Chondrocyte (in vitro differentiated cells): ENCODE measurements at regions not wholly inside any gene's neighbourhood (a gene's known extent, or its start where the extent isn't known, plus 50 kb on each side); places are given as distances from the start of the nearest gene placed in this dataset.

Experiments used
- DNase-seq: peaks from one replicate; pipeline ENCODE4 v3.0.0; 2021; ENCODE audit warnings: mixed read lengths, low spot score
- H3K27ac Mint-ChIP-seq: one replicate; pipeline ENCODE4 v1.8.0; 2021; ENCODE audit warnings: mild to moderate bottlenecking, moderate library complexity, mixed read lengths; ENCODE audit not compliant: unreplicated experiment
- H3K27me3 Mint-ChIP-seq: 2 replicates; pipeline ENCODE4 v1.8.0; 2021; ENCODE audit warnings: low read depth, mixed read lengths
- H3K36me3 Mint-ChIP-seq: 2 replicates; pipeline ENCODE4 v1.8.0; 2021; ENCODE audit warnings: low read depth, mixed read lengths
- H3K4me1 Mint-ChIP-seq: 2 replicates; pipeline ENCODE4 v1.8.0; 2021; ENCODE audit warnings: low read depth, mild to moderate bottlenecking, mixed read lengths
- H3K4me3 Mint-ChIP-seq: one replicate; pipeline ENCODE4 v1.8.0; 2021; ENCODE audit warnings: mild to moderate bottlenecking, moderate library complexity, mixed read lengths; ENCODE audit not compliant: unreplicated experiment
- H3K9me3 Mint-ChIP-seq: 2 replicates; pipeline ENCODE4 v1.8.0; 2021; ENCODE audit warnings: low read depth, mixed read lengths
- TF ChIP-seq, protein P1 (sequence below): fragments of 200-600 bp; sonication (generic); IDR thresholded peaks from 2 replicates; pipeline ENCODE4 v1.5.0; 2021; ENCODE audit warnings: antibody characterized with exemption, mild to moderate bottlenecking, moderate library complexity

DNA sequence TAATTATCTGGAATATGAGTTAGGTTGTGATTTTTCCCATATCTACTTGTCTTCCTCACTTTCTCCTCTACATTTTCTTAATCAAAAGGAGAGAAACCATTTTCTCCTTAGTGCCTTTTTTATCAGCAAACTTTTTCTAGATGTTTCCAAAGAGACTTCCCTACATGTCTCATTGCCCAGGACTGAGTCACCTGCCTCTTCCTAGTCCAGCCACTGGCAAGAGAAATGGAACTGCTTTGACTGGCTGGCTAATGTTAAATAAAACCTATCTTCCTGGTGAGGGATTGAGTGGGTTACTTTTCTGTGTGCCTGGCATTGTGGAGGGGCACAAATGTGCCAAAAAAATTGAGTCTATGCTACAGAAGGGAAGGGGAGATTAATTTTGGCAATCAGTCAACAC lies 52.1 kb upstream of the CD5L start:
- Mint-ChIP-seq H3K9me3 (peaks cover 4% of the 10 kb centered on the region), H3K4me1 (no peaks in the 10 kb centered on the region), H3K27ac (no peak overlapping the region), H3K36me3 (no peaks in the 10 kb centered on the region), H3K27me3 (peaks cover 22% of the 10 kb centered on the region), H3K4me3 (no peak overlapping the region)
- TF ChIP-seq, protein P1, sequence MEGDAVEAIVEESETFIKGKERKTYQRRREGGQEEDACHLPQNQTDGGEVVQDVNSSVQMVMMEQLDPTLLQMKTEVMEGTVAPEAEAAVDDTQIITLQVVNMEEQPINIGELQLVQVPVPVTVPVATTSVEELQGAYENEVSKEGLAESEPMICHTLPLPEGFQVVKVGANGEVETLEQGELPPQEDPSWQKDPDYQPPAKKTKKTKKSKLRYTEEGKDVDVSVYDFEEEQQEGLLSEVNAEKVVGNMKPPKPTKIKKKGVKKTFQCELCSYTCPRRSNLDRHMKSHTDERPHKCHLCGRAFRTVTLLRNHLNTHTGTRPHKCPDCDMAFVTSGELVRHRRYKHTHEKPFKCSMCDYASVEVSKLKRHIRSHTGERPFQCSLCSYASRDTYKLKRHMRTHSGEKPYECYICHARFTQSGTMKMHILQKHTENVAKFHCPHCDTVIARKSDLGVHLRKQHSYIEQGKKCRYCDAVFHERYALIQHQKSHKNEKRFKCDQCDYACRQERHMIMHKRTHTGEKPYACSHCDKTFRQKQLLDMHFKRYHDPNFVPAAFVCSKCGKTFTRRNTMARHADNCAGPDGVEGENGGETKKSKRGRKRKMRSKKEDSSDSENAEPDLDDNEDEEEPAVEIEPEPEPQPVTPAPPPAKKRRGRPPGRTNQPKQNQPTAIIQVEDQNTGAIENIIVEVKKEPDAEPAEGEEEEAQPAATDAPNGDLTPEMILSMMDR = no peak
- no peak for DNase-seq

DNA sequence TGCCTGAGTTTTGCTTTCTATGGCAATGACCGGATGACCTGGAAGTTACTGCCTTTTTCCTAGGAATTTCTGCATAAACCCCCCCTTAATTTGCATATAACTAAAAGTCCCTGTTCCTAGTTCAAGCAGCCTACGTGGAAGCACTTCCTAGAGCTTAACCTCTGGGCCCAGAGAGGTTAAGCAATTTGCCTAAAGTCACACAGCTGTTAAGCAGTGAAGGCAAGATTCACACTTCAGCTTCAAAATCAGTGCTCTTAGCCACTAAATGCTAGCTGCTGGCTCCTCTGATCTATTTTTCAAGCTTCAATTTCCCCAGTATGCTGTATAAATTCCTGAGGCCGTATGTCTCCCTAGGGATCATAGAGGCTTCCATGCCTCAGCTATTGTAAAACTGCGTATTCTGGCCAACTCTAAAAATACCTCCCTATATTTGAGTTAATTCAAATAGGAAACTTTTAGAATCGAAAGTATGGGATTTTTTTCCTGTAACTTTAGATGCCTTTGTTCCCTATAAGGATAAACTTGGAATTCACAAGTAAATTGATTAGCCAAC lies 53.1 kb upstream of the CD5L start:
- TF ChIP-seq, protein P1 = no peak
- H3K27me3 Mint-ChIP-seq = peaks cover 16% of the 10 kb centered on the region
- DNase-seq = no peak
- H3K27ac Mint-ChIP-seq = no peak overlapping the region
- H3K36me3 Mint-ChIP-seq = no peaks in the 10 kb centered on the region
- peaks cover 6% of the 10 kb centered on the region for H3K9me3 Mint-ChIP-seq
- no peaks in the 10 kb centered on the region for H3K4me1 Mint-ChIP-seq
- H3K4me3 Mint-ChIP-seq = no peak overlapping the region

DNA sequence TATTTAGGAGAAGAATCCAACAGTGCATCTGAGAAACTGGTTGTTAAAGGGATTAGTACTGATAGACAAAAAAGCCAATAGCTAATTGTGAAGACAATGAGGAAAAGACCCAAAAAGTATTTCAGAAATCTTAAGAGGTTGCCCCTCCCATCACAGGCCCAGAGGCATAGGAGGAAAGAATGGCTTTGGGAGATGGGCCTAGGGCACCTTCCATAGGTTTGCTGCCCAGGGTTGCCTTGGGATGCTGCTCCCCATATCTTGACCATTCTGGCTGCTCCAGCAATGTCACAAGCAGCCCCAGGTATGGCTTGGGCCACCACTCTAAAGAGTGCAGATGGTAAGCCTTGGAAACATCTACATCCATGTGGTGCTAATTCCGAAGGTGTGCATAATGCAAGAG lies 68.7 kb upstream of the CD5L start:
- Mint-ChIP-seq H3K4me1 (no peaks in the 10 kb centered on the region), H3K9me3 (peaks cover 3% of the 10 kb centered on the region), H3K27me3 (peaks cover 22% of the 10 kb centered on the region), H3K4me3 (no peak overlapping the region), H3K27ac (no peak overlapping the region), H3K36me3 (peaks cover 1% of the 10 kb centered on the region)
- TF ChIP-seq, protein P1 = no peak
- no peak for DNase-seq

DNA sequence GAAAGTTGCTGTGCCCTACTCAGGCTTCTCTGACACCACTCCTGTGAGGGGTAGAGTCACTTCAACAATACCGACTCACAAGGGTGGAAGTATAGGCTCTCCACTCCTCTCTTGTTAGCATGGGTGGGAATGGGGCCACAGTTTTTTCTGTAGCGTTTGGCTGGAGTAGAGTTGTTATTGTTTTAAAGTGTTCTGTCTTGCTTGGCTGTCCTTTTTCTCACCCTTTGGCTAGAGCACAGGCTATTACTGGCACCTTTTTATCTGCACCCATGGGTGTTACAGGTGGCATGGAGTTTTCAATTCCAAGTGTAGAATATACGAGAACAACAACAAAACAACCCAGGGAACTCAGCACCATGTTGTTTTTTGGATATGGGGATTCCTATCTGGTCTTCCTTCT lies 74.3 kb upstream of the CD5L start:
- TF ChIP-seq, protein P1 = no peak
- no peak overlapping the region for H3K27ac Mint-ChIP-seq
- no peak overlapping the region for H3K4me3 Mint-ChIP-seq
- H3K4me1 Mint-ChIP-seq = no peaks in the 10 kb centered on the region
- DNase-seq = no peak
- H3K27me3 Mint-ChIP-seq = peaks cover 38% of the 10 kb centered on the region
- no peaks in the 10 kb centered on the region for H3K9me3 Mint-ChIP-seq
- peaks cover 1% of the 10 kb centered on the region for H3K36me3 Mint-ChIP-seq

DNA sequence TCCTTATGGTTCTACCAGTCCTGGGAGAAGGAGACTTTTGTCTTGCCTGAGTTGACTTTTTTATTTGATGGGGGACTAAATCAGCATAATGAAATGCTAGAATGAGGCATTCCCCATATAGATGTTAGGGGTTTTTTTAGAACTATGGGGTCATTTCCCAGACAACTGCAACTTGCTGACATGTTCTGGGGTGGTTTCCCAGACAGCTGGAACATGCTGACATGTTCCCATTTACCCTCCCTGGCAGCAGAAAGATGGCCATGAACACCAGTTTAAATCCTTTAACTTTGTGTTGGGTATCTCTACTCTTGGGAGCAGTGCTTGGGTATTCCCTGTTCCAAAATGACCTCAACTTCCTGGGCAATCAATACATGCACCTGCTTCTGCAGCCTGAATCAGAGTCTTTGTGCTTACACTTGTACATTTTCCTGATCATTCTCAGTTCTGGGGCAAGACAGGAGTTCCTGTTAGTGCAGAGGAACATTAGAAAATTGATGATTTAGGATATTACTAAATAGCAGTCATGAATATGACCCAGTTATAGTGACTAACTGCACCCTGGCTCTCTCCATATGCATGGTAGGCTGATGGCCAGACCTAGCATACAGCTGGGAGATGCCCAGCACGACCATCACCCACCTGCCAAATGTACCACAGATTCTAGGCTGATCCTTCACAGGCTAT lies 75.4 kb upstream of the CD5L start:
- H3K27ac Mint-ChIP-seq = no peak overlapping the region
- DNase-seq = no peak
- H3K36me3 Mint-ChIP-seq = peaks cover 1% of the 10 kb centered on the region
- H3K27me3 Mint-ChIP-seq = peaks cover 42% of the 10 kb centered on the region
- no peak overlapping the region for H3K4me3 Mint-ChIP-seq
- H3K9me3 Mint-ChIP-seq = no peaks in the 10 kb centered on the region
- no peaks in the 10 kb centered on the region for H3K4me1 Mint-ChIP-seq
- TF ChIP-seq, protein P1 = no peak
